Spleen (tissue), 11 donors: ENCODE measurements at regions not wholly inside any gene's neighbourhood (a gene's known extent, or its start where the extent isn't known, plus 50 kb on each side); places are given as distances from the start of the nearest gene placed in this dataset.
A peak's percentile ranks its signal among the peaks of the same experiment; 100 is the strongest.

Source experiments
- DNase-seq: peaks from one replicate; pipeline ENCODE4 v3.0.0-alpha.2; 2020
- H3K27ac ChIP-seq, 8 donors: fragments of 200-600 bp; sonication (generic) in 7 of 8; 1 replicate in 4 of 8; 2 replicates in 4 of 8; pipeline versions ENCODE4 v1.5.0 to v1.8.0; 2016 to 2021; ENCODE audit warnings: inconsistent platforms in 4 of 8, mild to moderate bottlenecking in 4 of 8, moderate library complexity in 1 of 8
- H3K27me3 ChIP-seq, 7 donors: fragments of 200-600 bp; sonication (generic) in 6 of 7; replicated peaks in 1 of 7; 1 replicate in 4 of 7; 2 replicates in 3 of 7; pipeline versions ENCODE4 v1.5.0 to v1.8.0; 2016 to 2021; ENCODE audit warnings: inconsistent platforms in 3 of 7, mild to moderate bottlenecking in 1 of 7
- H3K36me3 ChIP-seq, 6 donors: fragments of 200-600 bp; sonication (generic) in 5 of 6; 1 replicate in 4 of 6; 2 replicates in 2 of 6; pipeline versions ENCODE4 v1.5.0 to v1.8.0; 2016 to 2021; ENCODE audit warnings: inconsistent platforms in 2 of 6
- H3K4me1 ChIP-seq, 6 donors: fragments of 200-600 bp; sonication (generic) in 5 of 6; 1 replicate in 3 of 6; 2 replicates in 3 of 6; pipeline versions ENCODE4 v1.5.0 to v1.8.0; 2016 to 2021; ENCODE audit warnings: inconsistent platforms in 3 of 6
- H3K4me3 ChIP-seq, 8 donors: fragments of 200-600 bp; sonication (generic) in 7 of 8; 1 replicate in 4 of 8; 2 replicates in 4 of 8; pipeline versions ENCODE4 v1.5.0 to v1.8.0; 2016 to 2021; ENCODE audit warnings: inconsistent platforms in 4 of 8, mild to moderate bottlenecking in 4 of 8, moderate library complexity in 2 of 8
- H3K9me3 ChIP-seq, 8 donors: fragments of 200-600 bp; sonication (generic) in 7 of 8; 1 replicate in 4 of 8; 2 replicates in 4 of 8; pipeline versions ENCODE4 v1.5.0 to v1.8.0; 2016 to 2021; ENCODE audit warnings: inconsistent platforms in 4 of 8
- POLR2A ChIP-seq, 3 donors: fragments of 450-650 bp; IDR thresholded peaks; one replicate each; pipeline ENCODE4 v1.5.1; 2017; ENCODE audit warnings: antibody characterized with exemption in 3 of 3, mild to moderate bottlenecking in 1 of 3
- POLR2AphosphoS5 ChIP-seq, 3 donors: sonication (generic); formaldehyde crosslinking; IDR thresholded peaks; one replicate each; pipeline ENCODE4 v1.5.1; 2017; ENCODE audit warnings: antibody characterized with exemption in 3 of 3
- WGBS, 5 donors: extraction: QIAGEN DNeasy Blood & Tissue Kit in 3 of 5; methylation state at CpG; one replicate each; pipeline versions ENCODE4 v1.1.5 to v1.1.7; 2013 to 2018; 5-methylcytosine and 5-hydroxymethylcytosine counted together
- intact Hi-C: fragments of 100-400 bp; cut with DNase I; formaldehyde crosslinking; loops from one replicate; pipeline ENCODE4 v1.15.0; 2023; ENCODE audit warnings: low total_unique reads
- TF ChIP-seq, protein P1 (sequence below), 11 experiments: fragments of 200-600 bp in 7 of 11; fragments of 450-650 bp in 4 of 11; sonication (generic) in 4 of 11; IDR thresholded peaks in 8 of 11; conservative IDR thresholded peaks in 3 of 11; 1 replicate in 7 of 11; 2 replicates in 4 of 11; pipeline versions ENCODE4 v1.4.0 to v1.8.0; 2016 to 2021; ENCODE audit warnings: antibody characterized with exemption in 11 of 11, inconsistent platforms in 4 of 11, mild to moderate bottlenecking in 1 of 11
- donor health status: healthy with polysubstance abuse.
- donor health status: DM: no; HTN: no; CAD: no; lungs with moderate emphysema.
- donor health status: DM: no; HTN: no; CAD: no.
- donor health status: Bipolar disorder and iron deficiency.
- donor health status: healthy.
- donor health status: DM: no; HTN: no; CAD: no.
- donor health status: DM: yes; HTN: yes; CAD: no.

DNA sequence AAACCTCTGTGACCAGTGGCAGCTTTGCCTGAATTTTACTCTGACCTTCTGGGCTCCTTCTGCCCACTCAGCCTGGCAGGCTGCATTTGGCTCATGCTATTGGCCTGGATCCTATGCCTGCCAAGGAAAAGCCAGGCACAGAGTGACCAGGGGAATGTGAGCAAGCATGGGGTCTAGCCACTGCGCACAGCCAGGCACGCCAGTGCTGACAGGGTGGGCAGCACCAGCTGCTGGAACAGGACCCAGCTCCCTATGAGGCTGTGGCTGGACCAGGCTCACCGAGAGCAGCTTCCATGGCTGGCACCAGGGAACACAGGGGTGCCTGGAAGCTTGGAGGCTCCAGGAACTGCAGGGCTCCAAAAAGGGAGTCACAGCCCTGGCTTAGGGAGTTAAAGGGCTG is 311.5 kb upstream of the SYT4 start:
- no peak overlapping the region for H3K4me3 ChIP-seq
- no peak overlapping the region for H3K27ac ChIP-seq
- intact Hi-C loops: loop anchor here (10.0 kb wide), 1 partner anchor 1474 kb away; no protein-coding TSS in a partner anchor
- no peaks in the 10 kb centered on the region for H3K4me1 ChIP-seq
- no peaks in the 10 kb centered on the region for H3K36me3 ChIP-seq
- DNase-seq: peak; percentile 62
- WGBS, 5 donors: 60 to 97% (median 91%) methylated on average over 3 of the region's 3 CpGs
- no peak for TF ChIP-seq POLR2A (IDR thresholded peaks at IDR 0.05)
- H3K9me3 ChIP-seq: no peaks in the 10 kb centered on the region
- H3K27me3 ChIP-seq: no peaks in the 10 kb centered on the region

DNA sequence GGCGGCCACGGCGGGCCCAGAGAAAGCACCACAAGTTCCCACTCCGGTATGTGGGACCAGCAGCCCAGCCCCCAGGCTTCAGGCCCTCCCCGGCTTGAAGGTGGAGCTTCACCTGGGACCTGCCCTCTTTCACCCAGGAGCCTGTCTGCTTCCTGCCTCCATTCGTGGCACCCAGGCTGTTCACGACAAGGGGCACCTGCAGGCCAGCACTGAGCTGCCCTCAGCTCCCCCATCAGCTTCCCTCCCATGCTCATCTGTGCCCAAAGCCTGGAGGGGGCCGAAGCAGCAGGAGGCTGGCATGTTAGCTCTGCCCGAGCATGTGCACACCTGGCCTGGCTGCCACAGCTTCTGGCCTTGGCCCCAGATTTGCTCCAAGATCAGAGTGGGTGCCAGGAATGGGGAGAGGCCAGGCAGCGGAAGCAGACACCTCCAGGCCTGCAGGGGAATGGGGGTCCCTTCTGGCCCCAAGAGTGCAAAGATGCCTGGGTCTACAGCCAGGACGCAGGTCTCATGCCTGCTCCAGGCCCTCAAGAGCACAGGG is 312.4 kb upstream of the SYT4 start:
- intact Hi-C loops: loop anchor here (10.0 kb wide), 1 partner anchor 1475 kb away; no protein-coding TSS in a partner anchor
- no peak for DNase-seq
- no peaks in the 10 kb centered on the region for H3K36me3 ChIP-seq
- no peaks in the 10 kb centered on the region for H3K4me1 ChIP-seq
- H3K4me3 ChIP-seq: no peak overlapping the region
- no peak for TF ChIP-seq POLR2A (IDR thresholded peaks at IDR 0.05)
- TF ChIP-seq, protein P1, sequence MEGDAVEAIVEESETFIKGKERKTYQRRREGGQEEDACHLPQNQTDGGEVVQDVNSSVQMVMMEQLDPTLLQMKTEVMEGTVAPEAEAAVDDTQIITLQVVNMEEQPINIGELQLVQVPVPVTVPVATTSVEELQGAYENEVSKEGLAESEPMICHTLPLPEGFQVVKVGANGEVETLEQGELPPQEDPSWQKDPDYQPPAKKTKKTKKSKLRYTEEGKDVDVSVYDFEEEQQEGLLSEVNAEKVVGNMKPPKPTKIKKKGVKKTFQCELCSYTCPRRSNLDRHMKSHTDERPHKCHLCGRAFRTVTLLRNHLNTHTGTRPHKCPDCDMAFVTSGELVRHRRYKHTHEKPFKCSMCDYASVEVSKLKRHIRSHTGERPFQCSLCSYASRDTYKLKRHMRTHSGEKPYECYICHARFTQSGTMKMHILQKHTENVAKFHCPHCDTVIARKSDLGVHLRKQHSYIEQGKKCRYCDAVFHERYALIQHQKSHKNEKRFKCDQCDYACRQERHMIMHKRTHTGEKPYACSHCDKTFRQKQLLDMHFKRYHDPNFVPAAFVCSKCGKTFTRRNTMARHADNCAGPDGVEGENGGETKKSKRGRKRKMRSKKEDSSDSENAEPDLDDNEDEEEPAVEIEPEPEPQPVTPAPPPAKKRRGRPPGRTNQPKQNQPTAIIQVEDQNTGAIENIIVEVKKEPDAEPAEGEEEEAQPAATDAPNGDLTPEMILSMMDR (IDR thresholded peaks at IDR 0.05 in 8 of 11, conservative IDR thresholded peaks at IDR 0.05 in 3 of 11): no peak
- no peak for TF ChIP-seq POLR2AphosphoS5 (IDR thresholded peaks at IDR 0.05)
- no peaks in the 10 kb centered on the region for H3K27me3 ChIP-seq
- no peaks in the 10 kb centered on the region for H3K9me3 ChIP-seq
- no peak overlapping the region for H3K27ac ChIP-seq
- WGBS, 5 donors: 71 to 89% (median 83%) methylated on average over 6 to 11 of the region's 11 CpGs

DNA sequence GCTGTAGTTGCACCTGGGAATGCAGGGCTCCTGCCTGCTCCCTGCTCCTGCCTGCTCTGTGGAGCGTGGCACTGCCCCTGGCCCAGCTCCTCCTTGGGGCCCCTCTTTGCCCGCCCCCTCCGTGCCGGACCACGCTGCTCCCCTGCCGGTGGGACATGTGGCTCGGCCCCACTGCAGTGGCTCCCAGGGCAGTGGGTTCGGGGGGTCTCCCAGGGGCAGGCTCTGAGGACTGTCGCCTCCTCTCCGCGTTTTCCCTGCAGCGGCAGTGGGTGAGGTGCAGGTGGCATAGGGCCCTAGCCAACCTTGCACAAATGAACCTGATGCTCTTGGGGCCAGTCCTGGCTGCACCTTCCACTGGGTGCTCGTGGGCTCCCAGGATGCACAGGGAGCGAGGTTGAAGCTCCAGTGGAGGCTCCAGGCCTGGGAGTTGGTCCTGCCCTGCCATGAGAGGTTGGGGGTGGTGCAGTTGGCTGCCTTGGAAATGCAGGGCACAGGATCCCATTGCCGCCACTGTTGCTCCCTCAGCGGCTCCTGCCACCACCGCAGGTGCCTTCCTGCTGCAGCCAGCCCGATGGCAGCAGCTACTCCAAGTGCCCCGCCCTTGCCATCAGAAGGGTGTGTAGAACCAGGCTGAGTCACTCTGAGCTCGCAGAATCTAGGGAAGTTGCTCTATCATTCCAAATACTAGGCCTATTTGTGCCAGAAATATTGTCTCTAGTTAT is 313.1 kb upstream of the SYT4 start:
- Histone ChIP-seq H3K36me3 (no peaks in the 10 kb centered on the region), H3K4me3 (no peak overlapping the region), H3K9me3 (no peaks in the 10 kb centered on the region), H3K27ac (no peak overlapping the region), H3K4me1 (no peaks in the 10 kb centered on the region), H3K27me3 (no peaks in the 10 kb centered on the region)
- WGBS, 5 donors: 75 to 90% (median 87%) methylated on average over 7 to 20 of the region's 20 CpGs
- DNase-seq: peak; percentile 71
- intact Hi-C loops: no loop called here
- TF ChIP-seq, protein P1 (IDR thresholded peaks at IDR 0.05 in 8 of 11, conservative IDR thresholded peaks at IDR 0.05 in 3 of 11): no peak
- no peak for TF ChIP-seq POLR2A (IDR thresholded peaks at IDR 0.05)
- TF ChIP-seq POLR2AphosphoS5 (IDR thresholded peaks at IDR 0.05): no peak

DNA sequence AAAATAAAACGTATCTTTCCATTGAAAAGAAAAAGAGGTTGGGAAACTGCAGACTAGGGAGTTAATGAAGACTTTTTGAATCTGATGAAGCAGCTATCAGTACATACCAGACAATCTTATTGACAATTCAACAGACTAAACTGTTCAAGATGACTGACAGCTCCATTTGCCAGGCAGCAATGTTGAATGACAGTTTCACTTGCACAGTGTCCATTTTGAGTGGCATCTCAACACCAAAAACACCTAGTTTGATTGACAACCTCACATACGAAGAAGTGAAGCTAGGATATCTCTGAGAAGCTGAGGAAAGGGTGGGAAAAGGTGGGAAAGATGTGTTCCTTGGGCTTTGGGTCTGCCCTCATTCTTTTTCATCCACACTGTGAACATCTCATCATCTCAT is 315.0 kb upstream of the SYT4 start:
- Histone ChIP-seq H3K9me3 (no peaks in the 10 kb centered on the region), H3K27ac (no peak overlapping the region), H3K4me1 (no peaks in the 10 kb centered on the region), H3K27me3 (no peaks in the 10 kb centered on the region), H3K36me3 (no peaks in the 10 kb centered on the region), H3K4me3 (no peak overlapping the region)
- no peak for DNase-seq
- intact Hi-C loops: no loop called here
- TF ChIP-seq POLR2A (IDR thresholded peaks at IDR 0.05): no peak
- TF ChIP-seq POLR2AphosphoS5 (IDR thresholded peaks at IDR 0.05): no peak
- TF ChIP-seq, protein P1 (IDR thresholded peaks at IDR 0.05 in 8 of 11, conservative IDR thresholded peaks at IDR 0.05 in 3 of 11): no peak
- WGBS, 5 donors: 66 to 88% (median 77%) methylated on average over 2 of the region's 2 CpGs
